ENCODE measurements at regions not wholly inside any gene's neighbourhood (a gene's known extent, or its start where the extent isn't known, plus 50 kb on each side); places are given as distances from the start of the nearest gene placed in this dataset.
"Not testable (repeated sequence)": the region's sequence is repeated elsewhere in the genome, so short reads cannot be mapped to it uniquely, and the experiment has no call there.

DNA sequence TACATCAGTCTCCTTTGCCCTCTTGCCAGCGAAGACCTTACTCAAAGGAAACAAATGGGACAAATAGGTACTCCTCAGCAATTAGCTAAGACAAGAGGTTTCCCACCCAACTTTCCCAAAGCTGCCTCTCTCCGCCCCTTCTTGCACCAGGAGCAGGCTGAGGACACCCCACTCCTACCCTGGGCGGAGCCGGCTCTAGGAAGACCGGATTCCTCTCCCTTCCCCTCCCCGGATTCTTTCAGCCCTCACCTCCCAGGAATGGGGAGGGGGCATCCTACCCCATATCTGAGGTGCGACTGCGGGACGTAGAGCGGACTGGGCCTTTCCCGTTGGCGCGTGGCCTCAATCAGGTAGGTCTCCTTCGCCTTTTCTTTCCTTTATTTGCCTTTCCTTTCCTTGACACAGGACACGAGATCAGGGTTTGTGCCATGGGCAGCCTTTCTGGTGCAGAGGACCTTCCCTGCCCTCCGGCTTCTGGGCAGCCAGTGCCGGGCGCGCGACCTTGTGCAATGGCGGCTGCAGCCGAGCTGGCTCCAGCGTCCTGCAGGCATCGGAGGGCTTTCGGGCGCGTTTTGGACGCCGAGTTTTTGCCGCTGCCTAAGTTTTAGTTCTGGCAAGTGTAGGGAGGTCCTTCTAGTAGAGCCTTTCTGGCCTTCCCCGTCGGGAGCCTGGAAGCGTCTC is 279.9 kb downstream of the PLS3 start:
- not testable (repeated sequence) for H3K9ac ChIP-seq (ENCODE audit: low read length); H3K4me1 ChIP-seq (ENCODE audit: control insufficient read depth, insufficient read depth, low read length); H3K27me3 ChIP-seq (replicated peaks; ENCODE audit: control insufficient read depth, insufficient read depth, low read length); H3K4me3 ChIP-seq (ENCODE audit: low read length); H3K36me3 ChIP-seq (ENCODE audit: control insufficient read depth, insufficient read depth, low read length, severe bottlenecking); DNase-seq (ENCODE audit: low read depth); H3K9me3 ChIP-seq (ENCODE audit: control insufficient read depth, low read length)

DNA sequence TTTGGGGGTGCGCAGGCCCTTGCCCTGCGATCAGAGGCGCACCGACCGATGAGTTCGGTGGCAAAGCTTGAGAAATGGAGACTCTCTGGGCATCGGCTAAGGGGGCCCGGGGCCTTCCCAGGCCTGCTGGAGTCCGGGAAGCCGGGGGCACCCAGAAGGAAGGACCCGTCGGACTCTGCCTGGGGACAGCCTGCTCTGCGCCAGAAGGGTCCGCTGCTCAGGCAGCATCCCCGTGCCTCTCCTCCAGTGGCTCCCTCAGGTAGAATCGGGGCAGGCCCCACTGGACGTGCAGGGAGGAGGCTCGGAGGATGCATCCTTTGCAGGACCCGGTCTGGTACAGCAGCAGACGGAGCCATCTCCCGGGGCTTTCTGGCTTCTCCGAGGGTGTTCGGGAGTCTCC is 290.0 kb downstream of the PLS3 start:
- H3K4me3 ChIP-seq (ENCODE audit: low read length); H3K9ac ChIP-seq (ENCODE audit: low read length); H3K9me3 ChIP-seq (ENCODE audit: control insufficient read depth, low read length); H3K36me3 ChIP-seq (ENCODE audit: control insufficient read depth, insufficient read depth, low read length, severe bottlenecking); DNase-seq (ENCODE audit: low read depth); H3K4me1 ChIP-seq (ENCODE audit: control insufficient read depth, insufficient read depth, low read length); H3K27me3 ChIP-seq (replicated peaks; ENCODE audit: control insufficient read depth, insufficient read depth, low read length): not testable (repeated sequence)

DNA sequence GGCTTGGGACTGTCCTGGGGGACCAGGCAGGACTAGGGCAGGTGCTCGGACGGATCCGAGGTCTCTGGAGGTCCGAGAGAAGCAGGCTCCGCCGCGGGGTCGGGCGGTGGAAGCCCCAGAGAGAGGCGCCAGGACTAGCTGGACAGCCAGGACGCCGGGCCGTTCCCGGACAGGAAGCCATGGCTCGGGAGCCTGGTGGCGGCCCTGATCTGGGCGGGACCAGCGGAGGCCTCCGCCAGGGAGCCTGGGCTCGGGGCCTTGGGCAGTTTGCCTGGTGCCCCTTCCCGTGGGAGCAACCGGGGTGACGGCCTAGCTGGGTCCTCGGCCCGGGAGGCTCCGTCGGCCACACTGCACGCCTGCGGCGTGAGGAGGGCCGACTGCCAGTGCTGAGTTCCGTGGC is 292.3 kb downstream of the PLS3 start:
- H3K4me3 ChIP-seq (ENCODE audit: low read length); H3K9me3 ChIP-seq (ENCODE audit: control insufficient read depth, low read length); H3K4me1 ChIP-seq (ENCODE audit: control insufficient read depth, insufficient read depth, low read length); H3K36me3 ChIP-seq (ENCODE audit: control insufficient read depth, insufficient read depth, low read length, severe bottlenecking); DNase-seq (ENCODE audit: low read depth); H3K27me3 ChIP-seq (replicated peaks; ENCODE audit: control insufficient read depth, insufficient read depth, low read length); H3K9ac ChIP-seq (ENCODE audit: low read length): not testable (repeated sequence)

DNA sequence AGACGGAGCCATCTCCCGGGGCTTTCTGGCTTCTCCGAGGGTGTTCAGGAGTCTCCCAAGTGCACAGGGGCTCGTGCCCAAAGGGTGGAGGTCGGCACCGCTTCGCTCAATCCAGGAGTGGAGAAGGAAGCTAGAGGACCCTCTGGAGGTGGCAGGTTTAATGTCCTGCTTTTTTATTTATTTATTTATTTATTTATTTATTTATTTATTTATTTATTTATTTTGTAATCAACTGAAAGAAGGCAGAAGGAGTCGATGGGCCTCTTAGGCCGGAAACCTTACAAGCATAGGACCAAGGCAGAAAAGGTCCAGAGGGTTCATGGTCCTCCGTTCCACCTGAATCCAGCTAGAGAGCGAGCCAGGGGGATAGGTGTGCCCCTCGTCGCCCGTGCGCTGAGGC is 289.4 kb upstream of the AGTR2 start:
- H3K9me3 ChIP-seq (ENCODE audit: control insufficient read depth, low read length); H3K36me3 ChIP-seq (ENCODE audit: control insufficient read depth, insufficient read depth, low read length, severe bottlenecking); H3K4me1 ChIP-seq (ENCODE audit: control insufficient read depth, insufficient read depth, low read length); H3K9ac ChIP-seq (ENCODE audit: low read length); H3K27me3 ChIP-seq (replicated peaks; ENCODE audit: control insufficient read depth, insufficient read depth, low read length); H3K4me3 ChIP-seq (ENCODE audit: low read length); DNase-seq (ENCODE audit: low read depth): not testable (repeated sequence)

- not testable (repeated sequence) for H3K27me3 ChIP-seq (replicated peaks; ENCODE audit: control insufficient read depth, insufficient read depth, low read length); H3K9ac ChIP-seq (ENCODE audit: low read length); H3K9me3 ChIP-seq (ENCODE audit: control insufficient read depth, low read length); H3K4me3 ChIP-seq (ENCODE audit: low read length); H3K36me3 ChIP-seq (ENCODE audit: control insufficient read depth, insufficient read depth, low read length, severe bottlenecking); DNase-seq (ENCODE audit: low read depth); H3K4me1 ChIP-seq (ENCODE audit: control insufficient read depth, insufficient read depth, low read length)
Observed at GRCh38 chrX:115884121-115884520, 286.4 kb upstream of the AGTR2 start.

- not testable (repeated sequence) for H3K27me3 ChIP-seq (replicated peaks; ENCODE audit: control insufficient read depth, insufficient read depth, low read length)
Observed at GRCh38 chrX:115888041-115888440, 282.5 kb upstream of the AGTR2 start.

DNA sequence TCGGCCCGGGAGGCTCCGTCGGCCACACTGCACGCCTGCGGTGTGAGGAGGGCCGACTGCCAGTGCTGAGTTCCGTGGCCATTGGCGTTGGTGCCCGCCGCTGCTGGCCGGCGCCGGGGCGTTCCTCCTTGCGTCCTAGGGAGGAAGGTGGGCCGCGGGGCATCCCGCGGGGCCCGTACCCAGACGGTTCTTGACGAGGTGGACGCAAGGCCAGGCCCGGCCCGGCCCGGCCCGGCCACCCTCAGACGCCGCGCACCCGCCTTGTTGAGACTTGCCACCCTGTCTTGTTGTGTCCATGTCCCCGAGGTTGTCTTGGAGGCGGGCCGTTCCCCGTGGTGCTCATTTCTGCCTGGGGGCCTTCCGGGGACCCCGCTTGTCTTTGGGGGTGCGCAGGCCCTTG is 282.0 kb upstream of the AGTR2 start:
- not testable (repeated sequence) for H3K36me3 ChIP-seq (ENCODE audit: control insufficient read depth, insufficient read depth, low read length, severe bottlenecking); H3K4me1 ChIP-seq (ENCODE audit: control insufficient read depth, insufficient read depth, low read length); H3K4me3 ChIP-seq (ENCODE audit: low read length); H3K9ac ChIP-seq (ENCODE audit: low read length); DNase-seq (ENCODE audit: low read depth); H3K27me3 ChIP-seq (replicated peaks; ENCODE audit: control insufficient read depth, insufficient read depth, low read length); H3K9me3 ChIP-seq (ENCODE audit: control insufficient read depth, low read length)

More at GRCh38 chrX:115888041-115888440, 282.5 kb upstream of the AGTR2 start:
- not testable (repeated sequence) for H3K4me1 ChIP-seq (ENCODE audit: control insufficient read depth, insufficient read depth, low read length); H3K36me3 ChIP-seq (ENCODE audit: control insufficient read depth, insufficient read depth, low read length, severe bottlenecking); H3K9me3 ChIP-seq (ENCODE audit: control insufficient read depth, low read length)
- Histone ChIP-seq H3K4me3 (ENCODE audit: low read length) (peak overlapping the region; percentile 75), H3K9ac (ENCODE audit: low read length) (peak overlapping the region; percentile 74)
- DNase-seq (ENCODE audit: low read depth) = peak; percentile 58

- Histone ChIP-seq H3K9ac (ENCODE audit: low read length) (no peak overlapping the region), H3K36me3 (ENCODE audit: control insufficient read depth, insufficient read depth, low read length, severe bottlenecking) (no peaks in the 10 kb centered on the region), H3K4me1 (ENCODE audit: control insufficient read depth, insufficient read depth, low read length) (peaks cover 4% of the 10 kb centered on the region), H3K27me3 (replicated peaks; ENCODE audit: control insufficient read depth, insufficient read depth, low read length) (peaks cover 7% of the 10 kb centered on the region), H3K9me3 (ENCODE audit: control insufficient read depth, low read length) (no peaks in the 10 kb centered on the region), H3K4me3 (ENCODE audit: low read length) (no peak overlapping the region)
- no peak for DNase-seq (ENCODE audit: low read depth)
Observed at GRCh38 chrX:115889121-115889890, 281.2 kb upstream of the AGTR2 start.

DNA sequence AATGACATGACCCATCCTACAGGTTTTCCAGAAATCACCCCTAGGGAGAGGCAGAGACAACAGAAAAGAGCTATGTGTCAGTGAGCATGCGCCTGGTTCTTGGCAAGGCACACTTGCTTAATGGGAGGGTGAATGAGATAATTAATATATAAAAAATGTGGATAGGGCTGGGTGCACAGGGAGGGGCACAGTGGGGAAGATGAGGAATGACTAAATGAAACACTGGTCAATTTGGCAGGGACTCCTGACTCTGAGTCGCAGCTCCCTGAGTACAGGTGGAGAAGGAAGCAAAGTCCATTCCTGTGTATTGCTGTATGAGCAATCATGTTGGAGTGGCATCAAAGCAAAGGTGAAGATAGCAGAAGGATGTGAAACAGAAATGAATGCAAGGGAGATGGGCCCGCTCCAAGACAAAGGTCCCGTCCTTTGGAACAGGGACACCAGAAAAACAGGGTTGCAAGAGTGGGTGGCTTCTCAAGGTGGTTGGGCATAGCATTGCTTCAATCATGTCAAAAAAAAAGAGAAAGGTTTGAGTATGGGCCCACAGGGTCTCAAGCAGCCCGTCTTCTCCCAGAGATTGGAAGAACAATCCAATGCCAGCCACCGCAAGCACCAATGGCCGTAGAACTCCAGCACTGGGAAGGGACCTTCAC is 278.4 kb upstream of the AGTR2 start:
- Histone ChIP-seq H3K4me3 (ENCODE audit: low read length) (no peak overlapping the region), H3K4me1 (ENCODE audit: control insufficient read depth, insufficient read depth, low read length) (peaks cover 4% of the 10 kb centered on the region), H3K36me3 (ENCODE audit: control insufficient read depth, insufficient read depth, low read length, severe bottlenecking) (no peaks in the 10 kb centered on the region), H3K9me3 (ENCODE audit: control insufficient read depth, low read length) (no peaks in the 10 kb centered on the region), H3K27me3 (replicated peaks; ENCODE audit: control insufficient read depth, insufficient read depth, low read length) (peaks cover 9% of the 10 kb centered on the region), H3K9ac (ENCODE audit: low read length) (no peak overlapping the region)
- DNase-seq (ENCODE audit: low read depth) = no peak

DNA sequence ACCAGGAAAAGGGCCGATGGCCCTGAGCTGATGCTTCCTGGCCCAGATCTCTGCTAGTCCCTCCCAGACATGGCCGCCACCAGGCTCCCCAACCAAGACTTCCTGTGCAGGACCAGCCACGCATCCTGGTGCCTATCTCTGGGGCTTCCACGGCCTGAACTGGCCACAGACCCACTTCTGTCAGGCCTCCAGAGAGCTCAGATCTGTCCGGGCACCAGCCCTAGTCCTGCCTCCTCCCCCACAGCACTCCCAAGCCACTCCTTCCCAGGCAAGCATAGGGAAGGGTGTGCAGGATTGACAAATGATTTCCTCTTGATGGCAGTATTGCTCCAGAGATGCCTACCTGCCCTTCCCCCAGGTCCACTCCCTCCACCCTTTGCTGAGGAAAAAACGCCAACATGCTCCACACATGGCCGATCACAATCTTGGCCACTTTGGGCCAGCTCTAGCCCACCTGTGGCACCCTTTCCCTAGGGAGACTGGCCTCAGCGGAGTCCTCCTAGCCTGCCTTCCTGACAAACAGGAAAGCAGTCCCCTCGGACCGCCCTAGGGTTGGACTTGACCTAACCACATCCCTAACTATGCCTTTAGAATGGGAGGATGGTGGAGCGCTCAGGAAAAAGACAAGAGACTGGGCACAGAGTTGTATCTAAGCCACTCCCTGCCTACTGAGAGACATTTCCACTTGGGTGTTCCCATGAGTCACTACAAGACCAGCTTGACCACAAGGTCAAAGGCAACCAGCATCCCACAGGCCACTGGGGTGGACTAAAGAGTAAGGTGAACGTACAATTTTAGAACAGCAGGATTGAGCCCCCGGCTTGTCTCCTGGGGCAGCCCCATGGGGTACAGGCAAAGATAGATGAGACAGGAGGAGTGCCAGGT is 277.5 kb upstream of the AGTR2 start:
- Histone ChIP-seq H3K27me3 (replicated peaks; ENCODE audit: control insufficient read depth, insufficient read depth, low read length) (peaks cover 9% of the 10 kb centered on the region), H3K36me3 (ENCODE audit: control insufficient read depth, insufficient read depth, low read length, severe bottlenecking) (no peaks in the 10 kb centered on the region), H3K4me1 (ENCODE audit: control insufficient read depth, insufficient read depth, low read length) (peaks cover 4% of the 10 kb centered on the region), H3K4me3 (ENCODE audit: low read length) (no peak overlapping the region), H3K9ac (ENCODE audit: low read length) (no peak overlapping the region), H3K9me3 (ENCODE audit: control insufficient read depth, low read length) (no peaks in the 10 kb centered on the region)
- DNase-seq (ENCODE audit: low read depth) = no peak

GRCh38 chrX:115894087-115894486 is 276.5 kb upstream of the AGTR2 start:
- no peaks in the 10 kb centered on the region for H3K36me3 ChIP-seq (ENCODE audit: control insufficient read depth, insufficient read depth, low read length, severe bottlenecking)
- DNase-seq (ENCODE audit: low read depth) = no peak

More at GRCh38 chrX:115894087-115894486, 276.5 kb upstream of the AGTR2 start:
- Histone ChIP-seq H3K9me3 (ENCODE audit: control insufficient read depth, low read length) (no peaks in the 10 kb centered on the region), H3K27me3 (replicated peaks; ENCODE audit: control insufficient read depth, insufficient read depth, low read length) (peaks cover 9% of the 10 kb centered on the region), H3K9ac (ENCODE audit: low read length) (no peak overlapping the region), H3K4me3 (ENCODE audit: low read length) (no peak overlapping the region), H3K4me1 (ENCODE audit: control insufficient read depth, insufficient read depth, low read length) (peaks cover 4% of the 10 kb centered on the region)
